SK-N-SH (cell line): ENCODE measurements at regions not wholly inside any gene's neighbourhood (a gene's known extent, or its start where the extent isn't known, plus 50 kb on each side); places are given as distances from the start of the nearest gene placed in this dataset.

Source experiments
- GABPA ChIP-seq: IDR thresholded peaks from 2 replicates; pipeline ENCODE4 v1.4.0; 2012; ENCODE audit warnings: low read depth, mild to moderate bottlenecking
- GATA2 ChIP-seq: sonication (generic); formaldehyde crosslinking; IDR thresholded peaks from 2 replicates; pipeline ENCODE4 v1.5.0; 2020; ENCODE audit warnings: mild to moderate bottlenecking, missing genetic modification reagents
- TF ChIP-seq, protein P1 (sequence below): fragments of 200-600 bp; sonication (generic); IDR thresholded peaks from 2 replicates; pipeline ENCODE4 v1.6.1; 2017; ENCODE audit warnings: antibody characterized with exemption, mild to moderate bottlenecking, moderate library complexity
- TF ChIP-seq, protein P2 (sequence below): IDR thresholded peaks from 2 replicates; pipeline ENCODE4 v1.4.0; 2012; ENCODE audit warnings: low read depth, borderline replicate concordance

DNA sequence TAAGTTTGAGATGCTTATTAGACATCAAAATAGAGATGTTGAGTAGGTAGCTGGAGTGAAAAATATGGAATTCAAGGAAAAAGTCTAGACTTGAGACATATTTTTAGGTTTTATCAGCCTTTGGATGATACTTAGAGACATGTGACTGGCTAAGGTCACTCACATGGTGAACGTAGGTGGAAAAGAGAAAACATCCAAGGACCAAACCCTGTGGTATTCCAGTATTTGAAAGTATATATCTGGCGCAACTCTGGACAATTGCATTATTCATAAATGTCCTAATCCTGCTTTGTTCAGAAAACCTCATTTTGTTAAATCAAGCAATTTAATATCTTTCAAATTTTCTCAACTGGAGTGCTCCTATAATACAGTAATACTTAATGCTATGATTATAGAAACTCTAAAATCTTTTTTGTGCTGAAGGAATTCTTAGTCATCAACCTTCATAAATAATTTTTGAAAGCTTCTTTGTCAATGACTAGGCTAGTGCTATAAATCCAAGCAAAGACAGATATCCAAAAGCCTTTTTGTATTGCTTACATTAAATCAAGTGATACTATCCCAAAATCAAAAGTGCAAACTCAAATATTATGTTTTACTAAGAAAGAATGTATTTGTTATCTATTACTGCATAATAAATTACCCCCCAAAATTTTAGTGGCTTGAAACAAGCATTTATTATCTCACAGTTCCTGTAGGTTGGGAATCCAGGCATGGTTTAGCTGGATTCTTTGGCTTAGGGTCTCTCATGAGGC lies 452.0 kb downstream of the ENC1 start:
- no peak for TF ChIP-seq GATA2 (CRISPR knock-in tag)
- TF ChIP-seq, protein P1, sequence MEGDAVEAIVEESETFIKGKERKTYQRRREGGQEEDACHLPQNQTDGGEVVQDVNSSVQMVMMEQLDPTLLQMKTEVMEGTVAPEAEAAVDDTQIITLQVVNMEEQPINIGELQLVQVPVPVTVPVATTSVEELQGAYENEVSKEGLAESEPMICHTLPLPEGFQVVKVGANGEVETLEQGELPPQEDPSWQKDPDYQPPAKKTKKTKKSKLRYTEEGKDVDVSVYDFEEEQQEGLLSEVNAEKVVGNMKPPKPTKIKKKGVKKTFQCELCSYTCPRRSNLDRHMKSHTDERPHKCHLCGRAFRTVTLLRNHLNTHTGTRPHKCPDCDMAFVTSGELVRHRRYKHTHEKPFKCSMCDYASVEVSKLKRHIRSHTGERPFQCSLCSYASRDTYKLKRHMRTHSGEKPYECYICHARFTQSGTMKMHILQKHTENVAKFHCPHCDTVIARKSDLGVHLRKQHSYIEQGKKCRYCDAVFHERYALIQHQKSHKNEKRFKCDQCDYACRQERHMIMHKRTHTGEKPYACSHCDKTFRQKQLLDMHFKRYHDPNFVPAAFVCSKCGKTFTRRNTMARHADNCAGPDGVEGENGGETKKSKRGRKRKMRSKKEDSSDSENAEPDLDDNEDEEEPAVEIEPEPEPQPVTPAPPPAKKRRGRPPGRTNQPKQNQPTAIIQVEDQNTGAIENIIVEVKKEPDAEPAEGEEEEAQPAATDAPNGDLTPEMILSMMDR: no peak
- TF ChIP-seq GABPA: no peak
- TF ChIP-seq, protein P2, sequence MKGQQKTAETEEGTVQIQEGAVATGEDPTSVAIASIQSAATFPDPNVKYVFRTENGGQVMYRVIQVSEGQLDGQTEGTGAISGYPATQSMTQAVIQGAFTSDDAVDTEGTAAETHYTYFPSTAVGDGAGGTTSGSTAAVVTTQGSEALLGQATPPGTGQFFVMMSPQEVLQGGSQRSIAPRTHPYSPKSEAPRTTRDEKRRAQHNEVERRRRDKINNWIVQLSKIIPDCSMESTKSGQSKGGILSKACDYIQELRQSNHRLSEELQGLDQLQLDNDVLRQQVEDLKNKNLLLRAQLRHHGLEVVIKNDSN: no peak
